GM12892 (cell line): ENCODE measurements at regions not wholly inside any gene's neighbourhood (a gene's known extent, or its start where the extent isn't known, plus 50 kb on each side); places are given as distances from the start of the nearest gene placed in this dataset.

Source experiments
- DNase-seq: peaks from one replicate; pipeline ENCODE4 v3.0.0; 2011; ENCODE audit not compliant: insufficient read length
- FAIRE-seq: peaks from 2 replicates; lab custom pipeline; 2011; peaks lifted over from hg19 to GRCh38; lab: Jason Lieb, UNC
- POLR2A ChIP-seq: IDR thresholded peaks from 2 replicates; pipeline ENCODE4 v1.6.1; 2011; ENCODE audit warnings: low read depth, low read length, control low read depth
- POLR2AphosphoS5 ChIP-seq: IDR thresholded peaks from 2 replicates; pipeline ENCODE4 v1.6.1; 2011; ENCODE audit warnings: low read depth, low read length, control low read depth
- TAF1 ChIP-seq: IDR thresholded peaks from 2 replicates; pipeline ENCODE4 v1.6.1; 2011; ENCODE audit warnings: low read depth, mild to moderate bottlenecking, control low read depth, low read length, borderline replicate concordance

DNA sequence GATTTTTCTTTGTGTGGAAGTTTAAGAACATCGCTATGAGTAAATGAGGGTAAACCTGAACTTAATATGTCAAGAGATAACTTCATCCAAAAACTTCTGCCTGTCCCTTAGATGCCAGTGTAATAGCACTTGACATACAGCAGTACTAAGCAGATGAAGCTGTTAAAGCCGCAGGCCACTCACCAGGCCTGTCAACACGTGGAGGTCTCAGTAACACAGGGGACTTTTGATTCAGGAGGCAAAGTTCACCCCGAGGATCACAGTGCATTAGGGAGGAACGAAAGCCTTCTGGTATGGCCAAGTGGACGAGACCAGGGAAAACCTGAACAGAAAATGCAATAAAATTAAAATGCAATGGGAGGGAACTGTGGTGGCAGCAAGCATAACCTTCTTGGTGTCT lies 235.7 kb downstream of the CHD9NB start:
- no peak for TF ChIP-seq POLR2AphosphoS5
- TF ChIP-seq POLR2A = no peak
- no peak for TF ChIP-seq TAF1
- DNase-seq = no peak
- no peak for FAIRE-seq

DNA sequence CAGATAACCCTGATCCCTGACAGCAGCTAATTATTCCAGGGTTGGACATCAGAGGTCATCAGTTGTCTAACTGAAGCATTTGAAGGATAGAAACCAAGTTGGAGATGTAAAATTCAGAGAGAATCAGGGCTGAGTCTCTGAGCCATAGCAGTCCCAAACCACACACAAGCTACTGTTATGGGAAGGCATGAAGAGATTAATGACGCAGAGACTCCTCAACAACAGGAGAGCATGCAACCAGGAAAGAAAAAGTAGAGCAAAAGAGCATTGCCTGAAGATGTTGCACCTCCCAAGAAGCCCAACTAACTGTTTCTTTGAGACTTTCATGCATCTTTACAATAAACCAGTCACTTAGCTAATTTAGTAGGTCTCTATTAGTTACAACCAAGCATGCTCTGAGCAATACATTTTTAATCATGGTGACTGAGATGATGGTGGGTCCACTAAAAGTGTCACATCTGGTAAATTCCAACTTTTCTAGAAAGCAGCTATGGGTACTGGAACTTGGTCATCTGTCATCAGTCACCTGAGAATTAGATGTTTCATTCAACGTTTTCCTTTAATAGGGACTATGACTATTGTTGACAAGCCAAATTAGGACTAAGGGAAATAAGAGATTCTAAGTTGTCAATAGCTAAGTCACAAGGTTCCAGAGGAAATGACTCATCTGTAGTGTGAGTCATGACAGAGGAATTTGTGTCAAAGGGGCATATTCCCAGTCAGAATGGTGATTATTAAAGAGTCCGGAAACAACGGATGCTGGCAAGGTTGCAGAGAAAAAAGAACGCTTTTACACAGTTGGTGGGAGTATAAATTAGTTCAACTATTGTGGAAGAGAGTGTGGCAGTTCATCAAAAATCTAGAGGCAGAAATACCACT lies 239.8 kb downstream of the CHD9NB start:
- TF ChIP-seq POLR2AphosphoS5 (no peak), TAF1 (no peak), POLR2A (no peak)
- DNase-seq = no peak
- no peak for FAIRE-seq

DNA sequence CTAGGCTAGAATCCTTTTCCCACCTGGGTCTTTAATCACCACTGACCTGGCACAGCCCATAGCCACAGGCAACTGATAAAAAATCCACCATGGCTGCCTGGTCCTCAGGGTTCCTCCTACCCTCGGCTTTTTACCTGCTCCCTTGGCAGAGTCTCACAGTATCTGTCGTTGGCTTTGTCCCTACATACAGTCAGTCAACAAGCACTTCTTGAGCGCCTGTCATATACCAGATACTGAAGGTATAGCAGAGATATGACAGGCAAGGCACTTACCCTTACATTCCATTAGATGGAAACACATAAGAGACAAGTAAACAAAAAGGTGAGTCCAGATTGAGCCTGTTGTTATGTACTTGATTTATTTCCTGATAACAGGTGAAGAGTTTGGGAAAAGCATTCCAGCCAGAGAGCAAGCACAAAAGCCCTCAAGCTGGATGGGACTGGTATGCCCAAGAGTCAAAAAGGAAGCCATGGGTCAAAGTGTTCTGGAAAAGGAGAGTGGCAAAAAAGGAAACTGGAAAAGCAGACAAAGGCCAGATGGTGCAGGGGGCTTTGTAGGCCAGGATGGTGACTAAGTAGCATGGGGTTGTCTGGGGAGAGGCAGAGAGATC lies 247.0 kb downstream of the CHD9NB start:
- FAIRE-seq (no peak), DNase-seq (no peak)
- TF ChIP-seq POLR2A (no peak), TAF1 (no peak), POLR2AphosphoS5 (no peak)

DNA sequence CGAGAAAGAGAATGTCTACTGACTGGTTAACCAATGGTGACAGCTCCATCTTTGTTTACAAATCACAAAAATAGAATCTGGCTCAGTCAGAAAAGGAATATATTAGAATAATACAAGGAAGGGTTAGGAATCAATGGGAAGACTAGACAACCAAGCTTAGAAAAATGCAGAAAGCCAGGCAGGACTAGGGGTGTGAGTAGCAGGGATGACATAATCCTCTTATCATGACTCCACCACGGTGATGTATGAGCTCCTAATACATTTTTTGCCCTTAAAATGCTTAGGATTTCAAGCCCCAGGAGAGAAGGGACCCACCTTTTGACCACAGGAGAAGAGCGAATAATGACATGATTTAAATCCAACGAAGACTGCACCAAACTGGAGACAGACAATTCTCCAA lies 252.3 kb downstream of the CHD9NB start:
- DNase-seq (no peak), FAIRE-seq (no peak)
- no peak for TF ChIP-seq POLR2A
- no peak for TF ChIP-seq TAF1
- no peak for TF ChIP-seq POLR2AphosphoS5

DNA sequence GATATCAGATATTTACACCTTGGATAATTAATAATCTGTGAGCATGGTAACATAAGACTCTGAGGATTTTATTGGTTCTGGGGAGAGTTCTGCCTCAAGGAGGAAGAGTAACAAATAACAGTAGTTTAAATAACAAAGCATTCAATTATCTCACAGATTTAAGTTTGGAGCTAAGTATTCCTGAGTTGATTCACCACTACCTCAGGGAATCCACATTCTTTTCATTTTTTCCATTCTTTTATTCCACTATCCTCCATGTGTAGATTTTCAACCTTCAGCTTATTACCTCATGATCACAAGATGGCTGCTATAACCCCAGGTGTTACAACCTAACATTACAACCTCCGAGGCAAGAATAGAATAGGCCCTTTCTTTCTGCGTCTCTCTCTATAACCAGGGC lies 252.2 kb upstream of the TOX3 start:
- FAIRE-seq = no peak
- no peak for DNase-seq
- no peak for TF ChIP-seq POLR2A
- TF ChIP-seq POLR2AphosphoS5 = no peak
- no peak for TF ChIP-seq TAF1

DNA sequence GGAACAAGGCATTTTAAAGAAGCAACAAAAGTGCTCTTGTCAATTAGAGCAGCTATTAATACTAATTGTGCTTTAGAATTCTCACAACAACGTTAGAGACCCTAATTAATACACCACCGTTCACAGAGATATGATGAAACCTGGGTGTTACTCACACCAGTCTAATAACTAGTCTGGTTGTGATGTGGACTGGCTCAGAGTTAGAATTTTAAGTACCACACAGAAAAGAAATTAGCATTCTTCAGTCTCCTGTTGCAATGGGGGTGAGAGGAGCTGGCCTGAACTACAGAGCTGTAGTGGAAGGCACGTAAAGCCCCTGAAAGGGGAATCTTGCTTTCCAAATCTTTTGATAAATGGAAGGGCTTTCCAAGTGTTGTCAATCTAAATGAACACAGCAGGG lies 240.8 kb upstream of the TOX3 start:
- DNase-seq (no peak), FAIRE-seq (no peak)
- TF ChIP-seq POLR2A (no peak), TAF1 (no peak), POLR2AphosphoS5 (no peak)

DNA sequence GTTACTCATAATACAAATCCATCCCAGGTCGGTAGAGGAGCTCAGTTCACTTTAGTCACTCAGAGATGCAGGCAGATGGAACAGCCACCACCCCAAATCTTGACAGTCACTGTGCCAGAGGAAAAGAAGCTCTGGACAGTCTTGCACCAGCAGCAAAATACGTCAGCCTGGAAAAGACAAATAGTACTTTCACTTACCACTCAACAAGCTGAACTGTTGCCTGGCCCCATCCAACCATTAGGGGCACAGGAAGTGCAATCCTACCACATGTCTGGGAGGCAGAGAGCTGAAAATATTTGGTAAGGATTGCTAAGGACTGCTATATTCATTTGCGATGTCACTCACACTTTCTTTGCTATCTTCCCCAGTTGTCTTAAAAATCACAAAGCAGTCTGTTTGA lies 239.1 kb upstream of the TOX3 start:
- TF ChIP-seq POLR2A (no peak), POLR2AphosphoS5 (no peak), TAF1 (no peak)
- FAIRE-seq (no peak), DNase-seq (no peak)

DNA sequence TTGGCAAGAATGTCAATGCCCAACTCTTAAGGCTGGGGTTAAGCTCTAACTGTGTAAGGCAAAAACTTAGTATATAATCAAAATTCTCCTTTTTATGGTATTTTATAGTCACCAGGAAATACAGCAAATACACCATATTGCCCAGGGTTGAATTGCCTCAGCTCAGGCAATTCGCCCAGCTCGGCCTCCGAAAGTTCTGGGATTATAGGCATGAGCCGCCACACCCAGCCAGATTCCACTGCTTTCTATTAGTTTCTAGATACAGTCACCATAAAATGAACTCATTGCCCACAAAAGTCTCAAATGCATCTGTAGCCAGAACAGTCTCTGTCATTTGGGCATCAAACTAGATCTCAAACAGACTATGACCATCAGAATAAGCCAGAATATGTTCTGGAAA lies 238.7 kb upstream of the TOX3 start:
- DNase-seq (no peak), FAIRE-seq (no peak)
- TF ChIP-seq POLR2A (no peak), POLR2AphosphoS5 (no peak), TAF1 (no peak)

DNA sequence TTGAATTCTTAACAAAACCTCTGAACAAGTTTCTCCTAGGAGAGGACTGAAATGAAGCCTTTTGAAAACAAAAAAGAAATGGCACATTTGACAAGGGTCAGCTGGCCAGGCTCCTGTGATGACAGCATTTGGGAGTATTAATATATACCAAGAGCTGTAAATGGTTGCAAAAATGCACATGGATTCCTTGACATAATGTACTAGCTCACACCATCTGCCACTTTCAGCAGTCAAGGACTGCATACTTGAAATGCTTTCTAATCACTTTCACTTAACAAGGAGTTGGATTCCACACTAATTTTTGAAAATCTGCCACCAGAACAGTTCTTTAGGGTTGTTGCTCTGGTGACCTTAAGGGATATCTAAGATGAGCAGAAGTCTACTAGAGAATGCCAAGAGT lies 236.7 kb upstream of the TOX3 start:
- TF ChIP-seq TAF1 (no peak), POLR2AphosphoS5 (no peak), POLR2A (no peak)
- DNase-seq (no peak), FAIRE-seq (no peak)

DNA sequence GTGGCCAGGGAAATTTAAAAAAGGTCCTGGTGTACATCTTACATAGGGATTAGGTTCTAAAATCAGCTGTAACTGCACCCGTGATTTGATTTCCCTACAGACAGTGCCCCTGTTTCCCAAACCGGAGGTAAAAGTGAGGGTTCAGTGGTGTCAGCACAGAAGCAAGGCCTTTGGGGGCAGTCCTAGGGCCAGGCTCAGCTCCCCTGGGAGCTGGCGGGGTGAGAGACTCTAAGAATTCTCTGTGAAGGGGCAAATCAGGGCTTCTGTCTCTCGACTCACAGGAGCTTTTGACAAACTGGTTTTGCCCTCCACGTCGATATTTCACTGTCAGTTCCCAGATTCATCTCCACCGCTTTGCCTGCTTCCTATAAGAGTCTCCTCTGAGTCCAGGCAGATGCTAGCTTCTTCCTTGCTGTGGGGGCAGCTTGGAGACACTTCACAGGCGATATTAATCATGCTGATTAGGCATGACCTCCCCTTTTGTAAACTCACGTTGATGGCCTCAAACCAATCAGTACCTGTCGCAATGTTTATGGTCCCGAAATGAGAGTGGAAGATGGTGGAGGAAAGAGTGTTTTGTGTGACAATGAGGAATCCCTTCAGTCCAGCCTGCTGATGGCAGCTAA lies 234.2 kb upstream of the TOX3 start:
- TF ChIP-seq POLR2A = no peak
- no peak for TF ChIP-seq TAF1
- no peak for TF ChIP-seq POLR2AphosphoS5
- DNase-seq = no peak
- no peak for FAIRE-seq

DNA sequence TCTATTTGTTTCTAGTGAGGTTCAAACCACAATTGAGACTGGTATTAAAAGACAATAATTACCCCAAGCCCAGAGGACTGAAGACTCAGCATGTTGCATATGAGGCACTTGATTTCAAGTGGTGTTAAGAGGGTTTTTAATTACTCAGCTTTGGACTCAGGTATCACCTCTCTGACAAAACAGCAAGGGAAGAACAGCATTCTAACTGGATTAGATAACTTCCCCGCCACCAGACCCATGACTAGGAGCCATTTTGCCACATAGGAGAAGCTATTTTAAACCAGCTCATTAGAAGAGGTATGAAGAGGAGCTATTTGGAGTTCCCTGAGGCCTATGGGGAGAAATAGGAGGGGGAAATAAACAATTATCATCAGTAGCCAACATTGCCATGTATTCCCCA lies 226.1 kb upstream of the TOX3 start:
- DNase-seq (no peak), FAIRE-seq (no peak)
- TF ChIP-seq POLR2AphosphoS5 = no peak
- no peak for TF ChIP-seq TAF1
- TF ChIP-seq POLR2A = no peak
